Endothelial cell of umbilical vein (primary cell): ENCODE measurements at regions not wholly inside any gene's neighbourhood (a gene's known extent, or its start where the extent isn't known, plus 50 kb on each side); places are given as distances from the start of the nearest gene placed in this dataset.

Experiments
- BruUV-seq: library from RNA; stranded (reverse); fragments of 400-500 nt; replicated peaks from 2 replicates; lab custom pipeline; 2021; lab: Mats Ljungman, UMichigan
- CTCF ChIA-PET: fragments of 300-600, 350-600 bp; sonication (Branson Sonifier 250); formaldehyde crosslinking; loops from one replicate; lab custom pipeline; 2021; ENCODE audit warnings: antibody characterized with exemption, inconsistent platforms; lab: Charles Lee
- POLR2A ChIA-PET: fragments of 300-600, 350-600 bp; sonication (Branson Sonifier 250); formaldehyde crosslinking; loops from one replicate; lab custom pipeline; 2021; ENCODE audit warnings: antibody characterized with exemption, inconsistent platforms; lab: Charles Lee
- DNase-seq: peaks from one replicate; pipeline ENCODE4 v3.0.0-alpha.2; 2011; ENCODE audit warnings: low read depth, low spot score
- FAIRE-seq: peaks from 2 replicates; lab custom pipeline; 2011; peaks lifted over from hg19 to GRCh38; lab: Jason Lieb, UNC
- H2AFZ ChIP-seq: 2 replicates; pipeline ENCODE4 v1.6.0; 2012; ENCODE audit warnings: low read depth, low read length, control low read depth, inconsistent platforms
- H3K27ac ChIP-seq: 2 replicates; pipeline ENCODE4 v1.5.1; 2011; ENCODE audit warnings: low read depth, mild to moderate bottlenecking, control low read depth, low read length, moderate library complexity; ENCODE audit not compliant: insufficient read depth
- H3K27me3 ChIP-seq, 2 experiments: 2 replicates each; pipeline versions ENCODE4 v1.6.0 to v1.6.1; 2011; ENCODE audit warnings: low read length in 2 of 2, mixed read lengths in 1 of 2; ENCODE audit not compliant: control insufficient read depth in 2 of 2, insufficient read depth in 2 of 2
- H3K36me3 ChIP-seq, 2 experiments: 2 replicates in 1 of 2; 3 replicates in 1 of 2; pipeline ENCODE4 v1.5.1; 2011; ENCODE audit warnings: low read length in 2 of 2, mild to moderate bottlenecking in 1 of 2, moderate library complexity in 1 of 2; ENCODE audit not compliant: control insufficient read depth in 2 of 2, insufficient read depth in 2 of 2; ENCODE audit errors: extremely low read depth in 1 of 2
- H3K4me1 ChIP-seq: 3 replicates; pipeline ENCODE4 v1.5.1; 2011; ENCODE audit warnings: mild to moderate bottlenecking, low read length; ENCODE audit not compliant: control insufficient read depth, insufficient read depth; ENCODE audit errors: extremely low read depth
- H3K4me2 ChIP-seq: 2 replicates; pipeline ENCODE4 v1.6.1; 2011; ENCODE audit warnings: low read length, control low read depth, mixed read lengths; ENCODE audit not compliant: insufficient read depth
- H3K4me3 ChIP-seq, 3 experiments: fragments of 200-600 bp in 1 of 3; sonication (generic), shearing (Covaris generic) in 1 of 3; replicated peaks in 1 of 3; 2 replicates each; pipeline ENCODE4 v1.5.1; 2011 to 2016; ENCODE audit warnings: control low read depth in 3 of 3, low read length in 3 of 3, mild to moderate bottlenecking in 2 of 3, inconsistent platforms in 1 of 3, low read depth in 1 of 3, moderate library complexity in 1 of 3; ENCODE audit not compliant: insufficient read depth in 1 of 3
- H3K79me2 ChIP-seq: 2 replicates; pipeline ENCODE4 v1.6.0; 2012; ENCODE audit warnings: low read length, inconsistent platforms; ENCODE audit not compliant: control insufficient read depth, insufficient read depth
- H3K9ac ChIP-seq: replicated peaks from 2 replicates; pipeline ENCODE3; 2011; ENCODE audit warnings: low read length, control low read depth; ENCODE audit not compliant: insufficient read depth; ENCODE audit errors: extremely low read depth
- H3K9me1 ChIP-seq: replicated peaks from 3 replicates; pipeline ENCODE4 v1.6.0; 2011; ENCODE audit warnings: mild to moderate bottlenecking, low read length; ENCODE audit not compliant: control insufficient read depth, insufficient read depth; ENCODE audit errors: extremely low read depth
- H3K9me3 ChIP-seq: replicated peaks from 2 replicates; pipeline ENCODE4 v1.5.1; 2012; ENCODE audit warnings: low read length, inconsistent platforms; ENCODE audit not compliant: control insufficient read depth, insufficient read depth
- H4K20me1 ChIP-seq: replicated peaks from 2 replicates; pipeline ENCODE3; 2011; ENCODE audit warnings: mild to moderate bottlenecking, low read length; ENCODE audit not compliant: control insufficient read depth, insufficient read depth; ENCODE audit errors: extremely low read depth
- EZH2 ChIP-seq: IDR thresholded peaks from 2 replicates; pipeline ENCODE4 v1.6.1; 2012; ENCODE audit warnings: borderline replicate concordance, low read depth, mild to moderate bottlenecking, moderate library complexity, low read length, inconsistent platforms; ENCODE audit not compliant: severe bottlenecking
- FOS ChIP-seq: IDR thresholded peaks from 2 replicates; pipeline ENCODE4 v1.6.1; 2011; ENCODE audit warnings: mild to moderate bottlenecking, low read length, moderate library complexity, borderline replicate concordance; ENCODE audit not compliant: insufficient read depth
- GATA2 ChIP-seq: IDR thresholded peaks from 2 replicates; pipeline ENCODE4 v1.7.0; 2011; ENCODE audit warnings: low read depth, mild to moderate bottlenecking, moderate library complexity, mixed read lengths, low read length; ENCODE audit not compliant: insufficient read length, insufficient read depth
- JUN ChIP-seq: IDR thresholded peaks from 2 replicates; pipeline ENCODE4 v1.6.1; 2011; ENCODE audit warnings: borderline replicate concordance, low read depth; ENCODE audit not compliant: insufficient read length, insufficient read depth
- MAX ChIP-seq: IDR thresholded peaks from 2 replicates; pipeline ENCODE4 v1.6.1; 2011; ENCODE audit not compliant: insufficient read depth, insufficient read length
- MYC ChIP-seq: IDR thresholded peaks from one replicate; pipeline ENCODE4 v1.6.1; 2011; ENCODE audit warnings: mild to moderate bottlenecking, low read depth, low read length
- POLR2A ChIP-seq: IDR thresholded peaks from 2 replicates; pipeline ENCODE4 v1.6.1; 2012; ENCODE audit warnings: low read depth, mild to moderate bottlenecking, control low read depth, low read length
- POLR2AphosphoS5 ChIP-seq: IDR thresholded peaks from 2 replicates; pipeline ENCODE4 v1.6.1; 2012; ENCODE audit warnings: low read depth, mild to moderate bottlenecking, control low read depth, low read length, moderate library complexity; ENCODE audit not compliant: insufficient read depth
- dilution Hi-C: fragments of 300-500 bp; cut with MboI; formaldehyde crosslinking; loops from one replicate; pipeline ENCODE4 v1.15.0; 2019; ENCODE audit warnings: low sequenced_read_pairs; ENCODE audit not compliant: extremely low pct_ligation_motif_present
- intact Hi-C: fragments of 100-400 bp; cut with micrococcal nuclease; formaldehyde crosslinking; loops from one replicate; pipeline ENCODE4 v1.10.0; 2022
- TF ChIP-seq, protein P1 (sequence below), 2 donors: IDR thresholded peaks; 1 replicate in 1 of 2; 2 replicates in 1 of 2; pipeline ENCODE4 v1.5.1; 2011; ENCODE audit warnings: low read length in 2 of 2, mild to moderate bottlenecking in 2 of 2, moderate library complexity in 2 of 2, control low read depth in 1 of 2, inconsistent platforms in 1 of 2, low read depth in 1 of 2; ENCODE audit not compliant: insufficient read depth in 1 of 2; ENCODE audit errors: extremely low read depth in 1 of 2

- no peak overlapping the region for H2AFZ ChIP-seq
- H4K20me1 ChIP-seq: no peaks in the 10 kb centered on the region
- no peak overlapping the region for H3K27ac ChIP-seq
- no peaks in the 10 kb centered on the region for H3K4me1 ChIP-seq
- ChIA-PET CTCF (no interaction called here), POLR2A (interaction anchor here (0.6 kb wide), 1 partner anchor 62 kb away, joined by 4 read pairs; no protein-coding TSS in a partner anchor)
- H3K9me3 ChIP-seq: no peaks in the 10 kb centered on the region
- H3K27me3 ChIP-seq: no peaks in the 10 kb centered on the region
- H3K4me3 ChIP-seq: no peak overlapping the region
- intact Hi-C loops: no loop called here
- H3K79me2 ChIP-seq: no peaks in the 10 kb centered on the region
- no peak for DNase-seq
- dilution Hi-C loops: no loop called here
- no peak overlapping the region for H3K4me2 ChIP-seq
- no TSS peak for BruUV-seq
- TF ChIP-seq POLR2AphosphoS5 (no peak), POLR2A (no peak), EZH2 (no peak), FOS (no peak), GATA2 (no peak), MYC (no peak), JUN (no peak), MAX (no peak)
- TF ChIP-seq, protein P1, sequence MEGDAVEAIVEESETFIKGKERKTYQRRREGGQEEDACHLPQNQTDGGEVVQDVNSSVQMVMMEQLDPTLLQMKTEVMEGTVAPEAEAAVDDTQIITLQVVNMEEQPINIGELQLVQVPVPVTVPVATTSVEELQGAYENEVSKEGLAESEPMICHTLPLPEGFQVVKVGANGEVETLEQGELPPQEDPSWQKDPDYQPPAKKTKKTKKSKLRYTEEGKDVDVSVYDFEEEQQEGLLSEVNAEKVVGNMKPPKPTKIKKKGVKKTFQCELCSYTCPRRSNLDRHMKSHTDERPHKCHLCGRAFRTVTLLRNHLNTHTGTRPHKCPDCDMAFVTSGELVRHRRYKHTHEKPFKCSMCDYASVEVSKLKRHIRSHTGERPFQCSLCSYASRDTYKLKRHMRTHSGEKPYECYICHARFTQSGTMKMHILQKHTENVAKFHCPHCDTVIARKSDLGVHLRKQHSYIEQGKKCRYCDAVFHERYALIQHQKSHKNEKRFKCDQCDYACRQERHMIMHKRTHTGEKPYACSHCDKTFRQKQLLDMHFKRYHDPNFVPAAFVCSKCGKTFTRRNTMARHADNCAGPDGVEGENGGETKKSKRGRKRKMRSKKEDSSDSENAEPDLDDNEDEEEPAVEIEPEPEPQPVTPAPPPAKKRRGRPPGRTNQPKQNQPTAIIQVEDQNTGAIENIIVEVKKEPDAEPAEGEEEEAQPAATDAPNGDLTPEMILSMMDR (IDR thresholded peaks at IDR 0.05; ENCODE audit: extremely low read depth in 1 of 2, insufficient read depth in 1 of 2, low read depth in 1 of 2, low read length in 2 of 2): no peak
- no peaks in the 10 kb centered on the region for H3K36me3 ChIP-seq
- H3K9ac ChIP-seq: no peak overlapping the region
- no peak for FAIRE-seq
- H3K9me1 ChIP-seq: no peaks in the 10 kb centered on the region
These were observed 439.8 kb upstream of the NR3C2 start for GRCh38 chr4:148881860-148882643.
